ENCODE measurements at regions not wholly inside any gene's neighbourhood (a gene's known extent, or its start where the extent isn't known, plus 50 kb on each side); places are given as distances from the start of the nearest gene placed in this dataset.
"Not testable (repeated sequence)": the region's sequence is repeated elsewhere in the genome, so short reads cannot be mapped to it uniquely, and the experiment has no call there.

DNA sequence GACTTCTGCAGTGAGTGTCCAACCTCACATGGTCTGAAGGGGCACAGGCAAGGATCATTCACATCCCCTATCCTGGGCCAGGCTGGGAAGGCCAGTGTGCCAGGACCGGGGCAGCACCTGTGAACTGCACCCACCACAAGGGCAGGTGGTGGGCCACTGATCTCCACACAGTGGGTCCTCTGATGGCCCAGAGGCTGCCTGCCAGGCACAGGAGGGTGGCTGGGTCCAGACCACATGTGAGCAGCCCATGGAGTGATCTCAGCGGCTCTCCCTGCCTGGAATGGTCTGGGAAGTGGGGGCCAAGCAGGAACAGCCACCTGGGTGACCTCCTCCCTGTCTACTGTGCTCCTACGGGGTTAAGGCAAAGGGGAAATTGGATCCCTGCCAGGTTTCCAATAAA is 508.5 kb downstream of the FOXD4L4 start:
- not testable (repeated sequence) for DNase-seq; H3K9me3 ChIP-seq (replicated peaks; ENCODE audit: control insufficient read depth, low read depth, low read length); H3K36me3 ChIP-seq (ENCODE audit: control insufficient read depth, insufficient read depth, low read length); H3K4me1 ChIP-seq (ENCODE audit: control insufficient read depth, insufficient read depth, low read length); H3K27me3 ChIP-seq (ENCODE audit: control insufficient read depth, insufficient read depth, low read length); H3K4me3 ChIP-seq (ENCODE audit: low read length); H3K27ac ChIP-seq (ENCODE audit: low read length)
- no CpG with 5 or more reads among the region's 3 CpGs for WGBS (ENCODE audit: insufficient coverage)

DNA sequence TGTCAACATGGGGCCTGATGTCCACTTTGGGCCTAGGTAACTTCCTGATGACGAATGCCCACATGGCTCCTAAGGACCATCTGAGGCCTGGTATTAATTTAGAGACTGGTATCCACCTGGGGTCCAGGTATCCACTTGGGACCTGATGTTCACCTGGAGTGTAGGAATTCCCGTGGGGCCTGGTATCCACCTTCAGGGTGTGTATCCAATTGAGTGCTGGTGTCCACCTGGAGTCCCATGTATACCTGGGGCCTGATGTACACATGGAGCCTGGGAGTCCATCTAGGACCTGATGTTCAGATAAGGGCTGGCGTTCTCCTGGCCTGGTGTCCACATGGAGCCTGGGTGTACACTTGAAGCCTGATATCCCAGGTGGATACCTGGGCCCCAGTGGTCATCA is 520.6 kb downstream of the FOXD4L4 start:
- not testable (repeated sequence) for H3K27ac ChIP-seq (ENCODE audit: low read length); H3K27me3 ChIP-seq (ENCODE audit: control insufficient read depth, insufficient read depth, low read length); H3K9me3 ChIP-seq (replicated peaks; ENCODE audit: control insufficient read depth, low read depth, low read length); DNase-seq; H3K36me3 ChIP-seq (ENCODE audit: control insufficient read depth, insufficient read depth, low read length); H3K4me1 ChIP-seq (ENCODE audit: control insufficient read depth, insufficient read depth, low read length); H3K4me3 ChIP-seq (ENCODE audit: low read length)
- no CpG with 5 or more reads among the region's 3 CpGs for WGBS (ENCODE audit: insufficient coverage)

DNA sequence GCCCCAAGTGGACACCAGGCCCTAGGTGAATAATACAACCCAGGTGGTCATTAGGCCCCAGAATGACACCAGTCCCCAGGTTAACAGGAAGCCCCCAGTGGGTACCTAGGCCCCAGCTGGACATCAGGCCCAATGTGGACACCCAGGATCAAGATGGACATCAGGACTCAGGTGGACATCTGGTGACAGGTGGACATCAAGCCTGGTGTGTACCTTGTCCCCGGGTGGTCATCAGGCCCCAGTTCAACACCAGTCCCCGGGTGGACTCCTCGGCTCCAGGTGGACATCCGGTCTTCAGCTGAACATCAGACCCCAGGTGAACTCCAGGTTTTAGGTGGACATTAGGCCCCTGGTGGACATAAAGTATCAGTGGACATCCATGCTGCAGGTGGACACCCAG is 524.6 kb downstream of the FOXD4L4 start:
- not testable (repeated sequence) for H3K4me3 ChIP-seq (ENCODE audit: low read length); H3K27me3 ChIP-seq (ENCODE audit: control insufficient read depth, insufficient read depth, low read length); H3K4me1 ChIP-seq (ENCODE audit: control insufficient read depth, insufficient read depth, low read length); H3K36me3 ChIP-seq (ENCODE audit: control insufficient read depth, insufficient read depth, low read length); H3K27ac ChIP-seq (ENCODE audit: low read length); DNase-seq; H3K9me3 ChIP-seq (replicated peaks; ENCODE audit: control insufficient read depth, low read depth, low read length)
- no CpG with 5 or more reads among the region's 4 CpGs for WGBS (ENCODE audit: insufficient coverage)

DNA sequence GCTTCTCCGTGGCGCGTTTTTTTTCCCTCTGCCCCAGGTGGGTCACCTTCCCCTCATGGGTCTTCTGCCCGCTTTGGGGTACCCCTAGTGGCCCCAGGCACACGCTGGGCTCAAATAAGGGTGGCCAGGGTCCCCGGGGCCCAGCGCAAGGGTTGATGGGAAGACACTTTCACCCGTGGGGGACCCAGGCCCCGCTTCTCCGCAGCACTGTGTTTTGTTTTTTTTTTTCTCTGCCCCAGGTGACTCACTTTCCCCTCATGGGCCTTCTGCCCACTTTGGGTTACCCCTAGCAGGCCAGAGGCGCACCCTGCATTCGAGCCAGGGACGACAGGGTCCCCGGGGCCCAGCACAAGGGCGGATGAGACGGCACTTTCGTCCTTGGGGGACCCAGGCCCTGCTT is 526.7 kb downstream of the FOXD4L4 start:
- DNase-seq = peak; percentile 0
- not testable (repeated sequence) for H3K27ac ChIP-seq (ENCODE audit: low read length); H3K4me3 ChIP-seq (ENCODE audit: low read length); H3K9me3 ChIP-seq (replicated peaks; ENCODE audit: control insufficient read depth, low read depth, low read length); H3K27me3 ChIP-seq (ENCODE audit: control insufficient read depth, insufficient read depth, low read length); H3K4me1 ChIP-seq (ENCODE audit: control insufficient read depth, insufficient read depth, low read length); H3K36me3 ChIP-seq (ENCODE audit: control insufficient read depth, insufficient read depth, low read length)
- 94% methylated on average over 10 of the region's 17 CpGs for WGBS (ENCODE audit: insufficient coverage)

DNA sequence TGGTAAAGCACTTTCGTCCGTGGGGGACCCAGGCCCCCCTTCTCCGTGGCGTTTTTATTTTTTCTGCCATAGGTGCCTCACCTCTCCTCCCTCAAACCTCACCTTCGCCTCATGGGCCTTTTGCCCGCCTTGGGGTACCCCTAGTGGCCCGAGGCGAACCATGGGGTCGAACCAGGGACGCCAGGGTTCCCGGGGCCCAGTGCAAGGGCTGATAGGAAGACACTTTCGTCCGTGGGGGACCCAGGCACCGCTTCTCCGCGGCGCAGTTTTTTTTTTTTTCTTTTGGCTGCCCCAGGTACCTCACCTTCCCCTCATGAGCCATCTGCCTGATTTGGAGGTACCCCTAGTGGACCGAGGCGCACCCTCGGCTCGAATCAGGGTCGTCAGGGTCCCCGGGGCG is 527.8 kb downstream of the FOXD4L4 start:
- no CpG with 5 or more reads among the region's 24 CpGs for WGBS (ENCODE audit: insufficient coverage)
- H3K4me1 ChIP-seq (ENCODE audit: control insufficient read depth, insufficient read depth, low read length); H3K4me3 ChIP-seq (ENCODE audit: low read length); H3K27ac ChIP-seq (ENCODE audit: low read length); H3K27me3 ChIP-seq (ENCODE audit: control insufficient read depth, insufficient read depth, low read length); H3K9me3 ChIP-seq (replicated peaks; ENCODE audit: control insufficient read depth, low read depth, low read length); H3K36me3 ChIP-seq (ENCODE audit: control insufficient read depth, insufficient read depth, low read length): not testable (repeated sequence)
- peak; percentile 0 for DNase-seq

DNA sequence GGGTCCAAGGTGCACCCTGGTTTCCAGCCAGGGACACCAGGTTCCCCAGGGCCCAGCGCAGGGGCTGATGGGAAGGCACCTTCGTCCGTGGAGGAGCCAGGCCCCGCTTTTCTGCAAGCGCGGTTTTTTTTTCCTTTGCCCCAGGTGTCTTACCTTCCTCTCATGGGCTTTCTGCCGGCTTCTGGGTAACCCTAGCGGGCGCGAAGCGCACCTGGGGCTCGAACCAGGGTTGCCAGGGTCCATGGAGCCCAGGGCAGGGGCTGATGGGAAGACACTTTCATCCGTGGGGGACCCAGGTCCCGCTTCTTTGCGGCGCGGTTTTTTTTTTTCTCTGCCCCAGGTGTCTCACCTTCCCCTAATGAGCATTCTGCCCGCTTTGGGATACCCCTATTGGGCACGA is 529.3 kb downstream of the FOXD4L4 start:
- DNase-seq; H3K9me3 ChIP-seq (replicated peaks; ENCODE audit: control insufficient read depth, low read depth, low read length); H3K4me1 ChIP-seq (ENCODE audit: control insufficient read depth, insufficient read depth, low read length); H3K36me3 ChIP-seq (ENCODE audit: control insufficient read depth, insufficient read depth, low read length); H3K27ac ChIP-seq (ENCODE audit: low read length); H3K27me3 ChIP-seq (ENCODE audit: control insufficient read depth, insufficient read depth, low read length); H3K4me3 ChIP-seq (ENCODE audit: low read length): not testable (repeated sequence)
- no CpG with 5 or more reads among the region's 19 CpGs for WGBS (ENCODE audit: insufficient coverage)

DNA sequence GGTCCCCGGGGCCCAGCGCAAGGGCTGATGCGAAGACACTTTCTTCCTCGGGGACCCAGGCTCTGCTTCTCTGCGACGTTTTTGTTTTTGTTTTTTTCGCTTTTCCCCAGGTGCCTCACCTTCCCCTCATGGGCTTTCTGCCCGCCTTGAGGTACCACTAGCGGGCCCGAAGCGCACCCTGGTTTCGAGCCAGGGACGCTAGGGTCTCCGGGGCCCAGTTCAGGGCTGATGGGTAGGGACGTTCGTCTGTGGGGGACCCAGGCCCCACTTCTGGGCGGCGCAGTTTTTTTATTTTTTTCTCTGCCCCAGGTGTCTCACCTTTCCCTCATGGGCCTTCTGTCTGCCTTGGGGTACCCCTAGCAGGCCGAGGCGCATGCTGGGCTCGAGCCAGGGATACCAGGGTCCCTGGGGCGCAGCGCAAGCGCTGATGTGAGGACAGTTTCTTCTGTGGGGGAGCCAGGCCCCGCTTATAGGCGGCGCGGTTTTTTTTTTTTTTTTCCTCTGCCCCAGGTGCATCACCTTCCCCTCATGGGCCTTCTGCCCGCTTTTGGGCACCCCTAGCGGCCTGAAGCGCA is 530.0 kb downstream of the FOXD4L4 start:
- not testable (repeated sequence) for H3K4me3 ChIP-seq (ENCODE audit: low read length); H3K4me1 ChIP-seq (ENCODE audit: control insufficient read depth, insufficient read depth, low read length); H3K36me3 ChIP-seq (ENCODE audit: control insufficient read depth, insufficient read depth, low read length); H3K27ac ChIP-seq (ENCODE audit: low read length); H3K27me3 ChIP-seq (ENCODE audit: control insufficient read depth, insufficient read depth, low read length); H3K9me3 ChIP-seq (replicated peaks; ENCODE audit: control insufficient read depth, low read depth, low read length)
- no CpG with 5 or more reads among the region's 31 CpGs for WGBS (ENCODE audit: insufficient coverage)
- DNase-seq = peak; percentile 0

DNA sequence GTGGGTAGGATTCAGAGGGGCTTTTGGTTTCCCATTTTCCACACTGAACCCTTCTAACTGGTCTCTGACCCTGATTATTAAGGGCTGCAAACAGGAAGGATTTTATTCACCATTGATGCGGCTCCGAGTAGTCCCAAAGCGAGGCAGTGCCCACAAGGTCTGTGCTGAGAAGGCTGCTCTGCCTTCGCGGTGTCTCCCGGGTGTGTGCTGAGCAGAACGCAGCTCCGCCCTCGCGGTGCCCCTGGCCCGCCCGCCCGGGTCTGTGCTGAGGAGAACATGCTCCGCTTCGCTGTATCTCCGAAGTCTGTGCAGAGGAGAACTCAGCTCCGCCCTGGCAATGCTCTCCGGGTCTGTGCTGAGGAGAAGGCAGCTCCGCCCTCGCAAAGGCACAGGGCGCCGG is 530.7 kb downstream of the FOXD4L4 start:
- not testable (repeated sequence) for H3K27me3 ChIP-seq (ENCODE audit: control insufficient read depth, insufficient read depth, low read length); H3K9me3 ChIP-seq (replicated peaks; ENCODE audit: control insufficient read depth, low read depth, low read length); H3K27ac ChIP-seq (ENCODE audit: low read length); H3K4me3 ChIP-seq (ENCODE audit: low read length); H3K36me3 ChIP-seq (ENCODE audit: control insufficient read depth, insufficient read depth, low read length); H3K4me1 ChIP-seq (ENCODE audit: control insufficient read depth, insufficient read depth, low read length)
- peak; percentile 0 for DNase-seq
- WGBS (ENCODE audit: insufficient coverage) = no CpG with 5 or more reads among the region's 22 CpGs

DNA sequence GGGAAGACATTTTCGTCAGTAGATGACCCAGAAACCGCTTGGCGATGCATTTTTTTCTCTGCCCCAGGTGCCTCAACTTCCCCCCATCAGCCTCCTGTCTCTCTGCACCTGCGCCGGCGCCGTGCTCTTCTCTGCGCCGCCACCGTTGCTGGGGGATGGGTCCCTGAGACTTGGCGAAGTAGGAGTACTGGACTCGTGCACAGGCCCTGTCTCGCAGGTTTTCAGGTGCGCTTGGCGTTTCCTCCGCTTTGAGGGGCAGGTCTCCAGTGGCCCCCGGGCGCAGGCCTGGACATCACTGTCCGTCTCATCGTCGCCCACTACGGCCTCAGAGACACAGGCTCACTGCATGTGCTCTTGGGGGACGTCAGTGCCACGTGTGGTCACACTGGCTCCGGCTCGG is 532.1 kb downstream of the FOXD4L4 start:
- H3K4me3 ChIP-seq (ENCODE audit: low read length); H3K9me3 ChIP-seq (replicated peaks; ENCODE audit: control insufficient read depth, low read depth, low read length); H3K27me3 ChIP-seq (ENCODE audit: control insufficient read depth, insufficient read depth, low read length); DNase-seq; H3K27ac ChIP-seq (ENCODE audit: low read length); H3K36me3 ChIP-seq (ENCODE audit: control insufficient read depth, insufficient read depth, low read length); H3K4me1 ChIP-seq (ENCODE audit: control insufficient read depth, insufficient read depth, low read length): not testable (repeated sequence)
- no CpG with 5 or more reads among the region's 26 CpGs for WGBS (ENCODE audit: insufficient coverage)

DNA sequence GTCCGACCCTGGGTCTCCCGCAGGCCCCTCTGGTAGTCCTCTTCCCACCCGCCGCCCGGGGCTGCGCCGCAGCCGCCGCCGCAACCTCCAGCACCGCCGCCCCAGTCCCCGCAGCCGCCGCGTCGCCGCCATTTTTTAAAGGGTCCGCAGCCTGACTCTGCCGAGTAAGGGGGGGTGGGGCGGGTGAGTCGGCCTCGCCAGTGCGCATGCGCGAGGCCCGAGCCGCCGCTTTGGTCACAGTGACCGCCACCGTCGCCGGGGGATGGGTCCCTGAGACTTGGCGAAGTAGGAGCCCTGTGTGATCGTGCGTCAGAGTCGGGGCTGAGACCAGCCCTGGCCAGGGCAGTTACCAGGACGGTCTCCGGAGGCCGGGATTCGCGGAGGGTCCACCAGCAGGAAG is 532.8 kb downstream of the FOXD4L4 start:
- not testable (repeated sequence) for H3K27me3 ChIP-seq (ENCODE audit: control insufficient read depth, insufficient read depth, low read length)

DNA sequence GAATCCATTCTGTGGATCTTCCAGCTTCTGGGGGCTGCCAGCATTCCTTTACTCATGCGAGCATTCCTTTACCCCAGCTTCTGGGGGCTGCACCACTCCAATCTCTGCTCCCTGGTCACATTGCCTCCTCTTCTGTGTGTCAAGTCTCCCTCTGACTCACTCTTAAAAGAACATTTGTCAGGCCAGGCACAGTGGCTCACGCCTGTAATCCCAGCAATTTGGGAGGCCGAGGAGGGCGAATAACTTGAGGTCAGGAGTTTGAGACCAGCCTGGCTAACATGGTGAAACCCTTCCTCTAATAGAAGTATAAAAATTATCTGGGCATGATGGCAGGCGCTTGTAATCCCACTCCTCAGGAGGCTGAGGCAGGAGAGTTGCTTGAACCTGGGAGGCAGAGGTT is 541.9 kb downstream of the FOXD4L4 start:
- not testable (repeated sequence) for H3K27ac ChIP-seq (ENCODE audit: low read length); DNase-seq; H3K27me3 ChIP-seq (ENCODE audit: control insufficient read depth, insufficient read depth, low read length); H3K36me3 ChIP-seq (ENCODE audit: control insufficient read depth, insufficient read depth, low read length); H3K4me1 ChIP-seq (ENCODE audit: control insufficient read depth, insufficient read depth, low read length); H3K9me3 ChIP-seq (replicated peaks; ENCODE audit: control insufficient read depth, low read depth, low read length); H3K4me3 ChIP-seq (ENCODE audit: low read length)
- WGBS (ENCODE audit: insufficient coverage) = no CpG with 5 or more reads among the region's 5 CpGs

More for the DNA sequence above, 532.8 kb downstream of the FOXD4L4 start:
- not testable (repeated sequence) for H3K4me1 ChIP-seq (ENCODE audit: control insufficient read depth, insufficient read depth, low read length); DNase-seq; H3K4me3 ChIP-seq (ENCODE audit: low read length); H3K36me3 ChIP-seq (ENCODE audit: control insufficient read depth, insufficient read depth, low read length); H3K9me3 ChIP-seq (replicated peaks; ENCODE audit: control insufficient read depth, low read depth, low read length); H3K27ac ChIP-seq (ENCODE audit: low read length)
- 0% methylated on average over 11 of the region's 42 CpGs for WGBS (ENCODE audit: insufficient coverage)

All from muscle of leg (tissue), 3 donors.